HG03139 (cell line): ENCODE measurements at regions not wholly inside any gene's neighbourhood (a gene's known extent, or its start where the extent isn't known, plus 50 kb on each side); places are given as distances from the start of the nearest gene placed in this dataset.

Experiments
- ATAC-seq: cut with Tn5 transposase; IDR thresholded peaks from one replicate; pipeline ENCODE4 v1.9.1; 2021; ENCODE audit not compliant: unreplicated experiment

GRCh38 chr6:122098201-122098678 is 301.2 kb upstream of the HSF2 start:
- no peak for ATAC-seq

- no peak for ATAC-seq
Measured at GRCh38 chr6:122102026-122102425, 297.4 kb upstream of the HSF2 start.

- ATAC-seq = no peak
Measured at GRCh38 chr6:122107256-122107852, 292.1 kb upstream of the HSF2 start.

- no peak for ATAC-seq
Measured at GRCh38 chr6:122109075-122109474, 290.4 kb upstream of the HSF2 start.

- no peak for ATAC-seq
Measured at GRCh38 chr6:122114717-122115116, 284.7 kb upstream of the HSF2 start.

- ATAC-seq = no peak
Measured at GRCh38 chr6:122116119-122116834, 283.2 kb upstream of the HSF2 start.

- no peak for ATAC-seq
Measured at GRCh38 chr6:122116835-122117627, 282.4 kb upstream of the HSF2 start.

GRCh38 chr6:122118945-122119506 is 280.4 kb upstream of the HSF2 start:
- no peak for ATAC-seq

GRCh38 chr6:122122202-122122601 is 277.2 kb upstream of the HSF2 start:
- no peak for ATAC-seq

- ATAC-seq = no peak
Measured at GRCh38 chr6:122122686-122123085, 276.8 kb upstream of the HSF2 start.

- ATAC-seq = no peak
Measured at GRCh38 chr6:122124908-122125307, 274.5 kb upstream of the HSF2 start.

- ATAC-seq = no peak
Measured at GRCh38 chr6:122126894-122127293, 272.6 kb upstream of the HSF2 start.

- no peak for ATAC-seq
Measured at GRCh38 chr6:122128445-122128844, 271.0 kb upstream of the HSF2 start.

- ATAC-seq = no peak
Measured at GRCh38 chr6:122129313-122130025, 270.0 kb upstream of the HSF2 start.

- ATAC-seq = no peak
Measured at GRCh38 chr6:122130026-122130348, 269.5 kb upstream of the HSF2 start.

GRCh38 chr6:122130518-122130917 is 268.9 kb upstream of the HSF2 start:
- ATAC-seq = no peak

GRCh38 chr6:122136386-122136785 is 263.1 kb upstream of the HSF2 start:
- ATAC-seq = no peak

GRCh38 chr6:122140031-122140430 is 259.4 kb upstream of the HSF2 start:
- ATAC-seq = no peak

GRCh38 chr6:122141246-122141645 is 258.2 kb upstream of the HSF2 start:
- no peak for ATAC-seq

GRCh38 chr6:122143813-122144601 is 255.4 kb upstream of the HSF2 start:
- ATAC-seq = no peak
